ENCODE measurements at regions not wholly inside any gene's neighbourhood (a gene's known extent, or its start where the extent isn't known, plus 50 kb on each side); places are given as distances from the start of the nearest gene placed in this dataset.

DNA sequence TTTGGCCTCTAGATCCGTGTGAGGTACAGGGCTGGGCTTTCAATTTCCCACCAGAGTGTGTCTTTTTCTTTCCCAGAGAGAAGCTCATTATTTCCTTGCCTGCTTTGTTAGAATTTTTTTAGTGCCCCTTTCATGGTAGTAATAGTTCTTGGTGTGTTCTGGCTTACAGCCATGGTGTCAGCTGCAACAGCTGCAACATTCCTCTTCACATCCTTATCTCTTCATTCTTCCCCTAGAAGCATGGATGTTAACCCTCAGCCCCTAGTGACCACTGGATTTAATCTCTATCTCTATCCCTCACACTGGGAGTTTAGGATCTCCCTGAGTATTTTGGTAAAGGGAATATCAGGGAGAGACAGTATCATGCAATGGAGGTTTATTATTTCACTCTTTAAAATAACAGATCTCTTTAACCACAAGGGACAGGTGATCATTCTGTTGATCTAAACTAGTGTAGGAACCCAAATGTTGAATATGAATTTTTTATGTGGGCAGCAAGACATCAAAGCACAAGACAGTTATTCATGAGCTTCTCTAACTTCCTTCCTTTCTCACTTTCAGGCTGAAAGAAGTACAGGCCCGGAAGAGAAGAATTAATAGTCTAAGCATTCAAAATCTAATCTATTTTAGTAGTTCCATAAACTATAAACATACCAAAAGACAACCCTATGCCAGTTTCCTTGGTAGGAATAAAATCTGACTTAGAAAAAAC lies 160.2 kb downstream of the FAM170A start:
- TF ChIP-seq POLR2A (IDR thresholded peaks at IDR 0.05): no peak
- TF ChIP-seq, protein P1, sequence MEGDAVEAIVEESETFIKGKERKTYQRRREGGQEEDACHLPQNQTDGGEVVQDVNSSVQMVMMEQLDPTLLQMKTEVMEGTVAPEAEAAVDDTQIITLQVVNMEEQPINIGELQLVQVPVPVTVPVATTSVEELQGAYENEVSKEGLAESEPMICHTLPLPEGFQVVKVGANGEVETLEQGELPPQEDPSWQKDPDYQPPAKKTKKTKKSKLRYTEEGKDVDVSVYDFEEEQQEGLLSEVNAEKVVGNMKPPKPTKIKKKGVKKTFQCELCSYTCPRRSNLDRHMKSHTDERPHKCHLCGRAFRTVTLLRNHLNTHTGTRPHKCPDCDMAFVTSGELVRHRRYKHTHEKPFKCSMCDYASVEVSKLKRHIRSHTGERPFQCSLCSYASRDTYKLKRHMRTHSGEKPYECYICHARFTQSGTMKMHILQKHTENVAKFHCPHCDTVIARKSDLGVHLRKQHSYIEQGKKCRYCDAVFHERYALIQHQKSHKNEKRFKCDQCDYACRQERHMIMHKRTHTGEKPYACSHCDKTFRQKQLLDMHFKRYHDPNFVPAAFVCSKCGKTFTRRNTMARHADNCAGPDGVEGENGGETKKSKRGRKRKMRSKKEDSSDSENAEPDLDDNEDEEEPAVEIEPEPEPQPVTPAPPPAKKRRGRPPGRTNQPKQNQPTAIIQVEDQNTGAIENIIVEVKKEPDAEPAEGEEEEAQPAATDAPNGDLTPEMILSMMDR (IDR thresholded peaks at IDR 0.05): no peak

Measured in right lobe of liver (tissue), 4 donors.